Omental fat pad (tissue), 3 donors: ENCODE measurements at regions not wholly inside any gene's neighbourhood (a gene's known extent, or its start where the extent isn't known, plus 50 kb on each side); places are given as distances from the start of the nearest gene placed in this dataset.

ENCODE experiments used
- ATAC-seq: fragments of 150-250 bp; one replicate; pipeline ENCODE4 v1.9.1; 2016; ENCODE audit warnings: mild to moderate bottlenecking, moderate library complexity; ENCODE audit not compliant: low FRiP score
- DNase-seq: peaks from one replicate; pipeline ENCODE4 v3.0.0-alpha.2; 2019; ENCODE audit warnings: low spot score
- TF ChIP-seq, protein P1 (sequence below), 3 donors: fragments of 450-650 bp; IDR thresholded peaks; one replicate each; pipeline ENCODE4 v1.5.1; 2016 to 2017; ENCODE audit warnings: antibody characterized with exemption in 3 of 3, mild to moderate bottlenecking in 3 of 3, moderate library complexity in 2 of 3

DNA sequence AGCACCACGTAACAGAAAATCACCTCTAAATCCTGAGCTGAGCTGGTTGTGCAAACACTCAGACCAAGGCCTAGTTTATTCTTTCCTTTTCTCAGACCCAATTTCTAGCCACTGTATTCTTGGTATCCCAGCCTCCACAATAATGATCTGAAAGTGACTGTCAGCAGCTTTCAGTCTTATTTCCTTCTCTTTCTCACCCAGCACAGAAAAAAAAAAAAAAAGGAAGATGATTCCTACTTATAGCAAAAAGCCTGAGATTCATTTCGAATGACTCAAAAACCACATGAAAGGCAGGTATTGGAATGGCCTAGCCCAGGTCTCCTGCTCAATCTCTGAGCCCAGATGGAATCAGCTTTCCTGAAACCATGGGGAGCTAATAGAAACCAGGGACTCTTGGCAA lies 298.6 kb upstream of the PPFIA2 start:
- DNase-seq (no peak), ATAC-seq (no peak)
- TF ChIP-seq, protein P1, sequence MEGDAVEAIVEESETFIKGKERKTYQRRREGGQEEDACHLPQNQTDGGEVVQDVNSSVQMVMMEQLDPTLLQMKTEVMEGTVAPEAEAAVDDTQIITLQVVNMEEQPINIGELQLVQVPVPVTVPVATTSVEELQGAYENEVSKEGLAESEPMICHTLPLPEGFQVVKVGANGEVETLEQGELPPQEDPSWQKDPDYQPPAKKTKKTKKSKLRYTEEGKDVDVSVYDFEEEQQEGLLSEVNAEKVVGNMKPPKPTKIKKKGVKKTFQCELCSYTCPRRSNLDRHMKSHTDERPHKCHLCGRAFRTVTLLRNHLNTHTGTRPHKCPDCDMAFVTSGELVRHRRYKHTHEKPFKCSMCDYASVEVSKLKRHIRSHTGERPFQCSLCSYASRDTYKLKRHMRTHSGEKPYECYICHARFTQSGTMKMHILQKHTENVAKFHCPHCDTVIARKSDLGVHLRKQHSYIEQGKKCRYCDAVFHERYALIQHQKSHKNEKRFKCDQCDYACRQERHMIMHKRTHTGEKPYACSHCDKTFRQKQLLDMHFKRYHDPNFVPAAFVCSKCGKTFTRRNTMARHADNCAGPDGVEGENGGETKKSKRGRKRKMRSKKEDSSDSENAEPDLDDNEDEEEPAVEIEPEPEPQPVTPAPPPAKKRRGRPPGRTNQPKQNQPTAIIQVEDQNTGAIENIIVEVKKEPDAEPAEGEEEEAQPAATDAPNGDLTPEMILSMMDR (IDR thresholded peaks at IDR 0.05), result no peak

DNA sequence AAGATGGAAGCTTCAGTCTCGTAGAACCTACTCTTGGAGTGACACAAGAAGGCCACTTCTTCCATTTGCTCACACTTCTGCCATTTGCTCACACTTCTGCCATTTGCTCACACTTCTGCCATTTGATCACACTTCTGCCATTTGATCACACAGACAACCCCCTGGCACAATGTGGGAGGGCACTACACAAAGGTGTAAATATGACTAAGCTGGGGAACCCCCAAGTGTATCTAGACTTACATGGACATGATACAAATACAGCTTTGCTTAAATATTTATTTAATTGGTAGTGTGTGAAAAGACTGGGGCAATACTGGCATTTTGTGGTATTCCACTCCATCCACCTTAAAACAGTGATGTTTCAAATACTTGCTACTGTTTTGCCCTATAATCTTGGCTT lies 296.2 kb upstream of the PPFIA2 start:
- no peak for DNase-seq
- TF ChIP-seq, protein P1 (IDR thresholded peaks at IDR 0.05), result no peak
- ATAC-seq, result no peak

DNA sequence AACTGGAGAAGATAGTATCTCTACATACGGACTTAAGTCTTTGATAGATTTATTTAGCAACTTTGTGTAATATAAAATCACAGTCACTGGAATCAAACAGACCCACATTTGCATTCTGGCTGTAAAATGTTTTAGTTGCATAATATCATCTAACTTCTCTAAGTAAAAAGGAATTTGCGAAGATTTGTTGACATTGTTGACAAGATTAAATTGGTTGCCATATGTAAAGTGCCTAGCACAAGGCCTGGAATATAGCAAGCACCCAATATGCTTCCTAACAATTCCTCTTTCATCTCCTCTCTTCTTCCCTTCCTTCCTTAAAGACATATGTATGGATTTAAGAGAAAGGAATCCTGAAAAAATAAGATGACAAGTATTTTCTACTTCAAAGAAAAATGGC lies 295.4 kb upstream of the PPFIA2 start:
- no peak for ATAC-seq
- TF ChIP-seq, protein P1 (IDR thresholded peaks at IDR 0.05), result no peak

DNA sequence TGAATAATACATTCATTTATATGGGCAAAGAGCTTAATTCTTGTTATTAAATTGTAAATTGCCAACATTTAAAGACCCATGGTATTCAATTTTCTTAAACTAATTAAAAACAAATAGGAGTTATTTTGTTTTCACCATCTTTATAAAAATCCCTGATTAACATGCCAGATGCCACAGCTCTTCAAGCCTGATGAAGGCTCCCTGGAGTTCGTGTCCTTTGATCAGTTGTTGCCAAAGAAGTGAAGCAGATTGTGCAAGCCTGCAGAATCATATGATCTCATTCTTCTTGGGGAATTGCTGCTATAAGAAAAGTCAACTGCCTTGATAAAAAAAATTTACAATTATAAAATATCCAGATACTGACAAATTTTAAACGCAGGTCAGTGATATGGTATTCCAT lies 288.3 kb upstream of the PPFIA2 start:
- no peak for DNase-seq
- TF ChIP-seq, protein P1 (IDR thresholded peaks at IDR 0.05), result no peak

More for the DNA sequence above, 295.4 kb upstream of the PPFIA2 start:
- DNase-seq, result no peak

DNA sequence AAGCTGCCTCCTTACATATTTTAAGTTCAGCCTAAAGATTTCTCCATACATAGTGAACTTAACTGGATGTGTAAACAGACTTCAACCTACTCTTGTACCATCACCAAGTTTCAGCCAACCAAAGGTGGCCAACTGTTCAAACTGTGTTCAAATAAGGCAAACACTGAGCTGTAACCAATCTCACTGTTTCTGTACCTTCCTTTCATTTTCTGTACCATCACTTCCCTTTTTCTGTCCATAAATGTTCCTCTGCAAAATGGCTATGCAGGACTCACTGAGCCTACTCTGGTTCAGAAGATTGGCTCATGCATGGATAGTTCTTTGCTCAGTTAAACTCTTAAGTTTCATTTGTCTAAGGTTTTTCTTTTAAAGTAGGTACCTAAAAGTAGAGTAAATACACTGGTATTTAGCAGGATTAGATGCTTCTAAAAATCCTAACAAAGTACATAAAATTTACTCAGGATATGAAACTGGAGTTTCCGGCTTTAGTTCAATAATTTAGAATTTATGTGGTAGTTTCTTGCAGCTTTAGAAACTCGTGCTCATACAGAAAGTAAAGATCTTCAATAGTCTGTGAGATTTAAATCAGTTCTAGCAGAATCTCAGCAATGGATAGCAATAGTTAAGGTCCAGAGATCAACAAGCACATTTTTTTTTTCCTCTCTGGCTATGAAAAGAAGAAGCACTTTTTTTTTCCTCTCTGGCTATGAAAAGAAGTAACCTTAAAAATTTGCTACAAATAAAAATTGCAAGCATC lies 282.0 kb upstream of the PPFIA2 start:
- DNase-seq (no peak), ATAC-seq (no peak)
- TF ChIP-seq, protein P1 (IDR thresholded peaks at IDR 0.05), result no peak

More for the DNA sequence above, 288.3 kb upstream of the PPFIA2 start:
- ATAC-seq, result no peak

DNA sequence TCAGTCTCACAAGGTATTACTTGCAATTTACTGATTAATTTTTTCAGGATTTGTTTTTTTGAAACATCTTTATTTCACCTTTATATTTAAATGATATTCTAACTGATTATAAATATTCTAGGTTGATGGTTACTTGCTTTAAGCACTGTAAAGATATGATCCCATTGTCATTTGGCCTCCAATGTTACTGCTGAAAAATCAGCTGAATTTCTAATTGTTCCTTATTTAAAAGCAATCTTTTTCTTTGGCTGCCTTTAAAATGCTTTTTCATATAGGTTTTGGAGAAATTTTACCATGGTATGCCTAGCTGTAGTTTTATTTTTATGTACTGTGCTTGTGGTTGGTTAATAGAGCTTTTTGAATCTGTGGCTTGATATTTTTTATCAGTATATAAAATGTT lies 275.6 kb upstream of the PPFIA2 start:
- TF ChIP-seq, protein P1 (IDR thresholded peaks at IDR 0.05), result no peak
- no peak for ATAC-seq
- DNase-seq, result no peak

DNA sequence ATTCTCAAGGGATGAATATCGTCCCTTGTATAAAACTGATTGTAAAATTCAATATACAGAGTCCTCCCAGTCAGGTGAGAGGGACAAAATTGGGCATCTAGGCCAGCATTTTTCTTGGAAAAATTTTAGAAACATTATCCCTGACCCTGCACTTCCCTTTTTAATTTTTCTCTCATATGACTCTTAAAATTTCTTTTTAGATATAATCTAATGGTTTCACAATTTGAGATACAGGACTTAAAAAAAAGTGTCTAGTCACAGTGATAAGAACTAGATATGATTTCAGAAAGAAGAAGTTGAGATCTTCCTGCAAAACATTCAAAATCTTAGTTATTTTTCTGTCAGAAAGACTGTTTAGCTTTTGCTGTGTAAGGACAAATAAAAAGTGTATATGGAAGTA lies 270.8 kb upstream of the PPFIA2 start:
- DNase-seq (no peak), ATAC-seq (no peak)
- TF ChIP-seq, protein P1 (IDR thresholded peaks at IDR 0.05), result no peak
